ENCODE measurements at regions not wholly inside any gene's neighbourhood (a gene's known extent, or its start where the extent isn't known, plus 50 kb on each side); places are given as distances from the start of the nearest gene placed in this dataset.

DNA sequence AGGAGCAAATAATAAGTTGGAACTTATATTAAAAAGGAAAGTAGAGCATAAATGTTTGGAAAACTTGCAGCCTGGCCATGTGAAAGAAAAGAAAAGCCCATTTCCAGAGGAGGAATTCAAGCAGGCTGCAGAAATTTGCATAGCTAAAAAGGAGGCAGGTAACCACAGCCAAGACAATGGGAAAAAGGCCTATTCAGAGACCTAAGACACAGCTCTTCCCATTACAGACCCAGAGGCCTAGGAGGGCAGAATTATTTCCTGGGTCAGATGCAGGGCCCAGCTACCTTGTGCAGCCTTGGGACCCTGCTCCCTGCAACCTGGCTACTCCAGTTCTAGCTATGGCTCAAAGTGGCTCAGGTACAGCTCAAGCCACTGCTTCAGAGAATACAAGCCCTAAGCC is 234.6 kb upstream of the BCHE start:
- H3K79me2 ChIP-seq (ENCODE audit: insufficient read depth, low read length), result no peaks in the 10 kb centered on the region
- H3K4me1 ChIP-seq (ENCODE audit: control insufficient read depth in 1 of 2, insufficient read depth in 2 of 2, low read length in 2 of 2), result no peaks in the 10 kb centered on the region
- H3K9me3 ChIP-seq (replicated peaks in 1 of 2; ENCODE audit: control insufficient read depth in 1 of 2, insufficient read depth in 1 of 2, low read length in 2 of 2), result peaks cover 0 to 16% of the 10 kb centered on the region in 2 donors
- H3K27me3 ChIP-seq (ENCODE audit: control insufficient read depth in 2 of 2, insufficient read depth in 2 of 2, low read length in 2 of 2), result no peaks in the 10 kb centered on the region
- H4K20me1 ChIP-seq (ENCODE audit: insufficient read depth, low read length), result no peaks in the 10 kb centered on the region
- H3K9ac ChIP-seq (ENCODE audit: insufficient read depth, low read length, poor library complexity, severe bottlenecking), result no peak overlapping the region
- Mint-ChIP-seq H3K27ac (no peak overlapping the region), H3K4me1 (no peaks in the 10 kb centered on the region), H3K27me3 (ENCODE audit: low read depth in 3 of 3) (no peaks in the 10 kb centered on the region), H3K36me3 (no peaks in the 10 kb centered on the region), H3K9me3 (peaks cover 0 to 10% (median 5%) of the 10 kb centered on the region in 7 donors), H3K4me3 (no peak overlapping the region)
- TF ChIP-seq, protein P1, sequence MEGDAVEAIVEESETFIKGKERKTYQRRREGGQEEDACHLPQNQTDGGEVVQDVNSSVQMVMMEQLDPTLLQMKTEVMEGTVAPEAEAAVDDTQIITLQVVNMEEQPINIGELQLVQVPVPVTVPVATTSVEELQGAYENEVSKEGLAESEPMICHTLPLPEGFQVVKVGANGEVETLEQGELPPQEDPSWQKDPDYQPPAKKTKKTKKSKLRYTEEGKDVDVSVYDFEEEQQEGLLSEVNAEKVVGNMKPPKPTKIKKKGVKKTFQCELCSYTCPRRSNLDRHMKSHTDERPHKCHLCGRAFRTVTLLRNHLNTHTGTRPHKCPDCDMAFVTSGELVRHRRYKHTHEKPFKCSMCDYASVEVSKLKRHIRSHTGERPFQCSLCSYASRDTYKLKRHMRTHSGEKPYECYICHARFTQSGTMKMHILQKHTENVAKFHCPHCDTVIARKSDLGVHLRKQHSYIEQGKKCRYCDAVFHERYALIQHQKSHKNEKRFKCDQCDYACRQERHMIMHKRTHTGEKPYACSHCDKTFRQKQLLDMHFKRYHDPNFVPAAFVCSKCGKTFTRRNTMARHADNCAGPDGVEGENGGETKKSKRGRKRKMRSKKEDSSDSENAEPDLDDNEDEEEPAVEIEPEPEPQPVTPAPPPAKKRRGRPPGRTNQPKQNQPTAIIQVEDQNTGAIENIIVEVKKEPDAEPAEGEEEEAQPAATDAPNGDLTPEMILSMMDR (IDR thresholded peaks at IDR 0.05), result no peak
- H3K27ac ChIP-seq (ENCODE audit: low read depth in 1 of 2, low read length in 2 of 2), result no peak overlapping the region
- no peak overlapping the region for H3K4me3 ChIP-seq (replicated peaks in 1 of 3; ENCODE audit: low read depth in 2 of 3, low read length in 3 of 3)
- H3K4me2 ChIP-seq (replicated peaks; ENCODE audit: extremely low read depth, low read length, poor library complexity, severe bottlenecking), result no peak overlapping the region
- H3K36me3 ChIP-seq (replicated peaks in 1 of 2; ENCODE audit: control insufficient read depth in 1 of 2, insufficient read depth in 2 of 2, low read length in 2 of 2), result no peaks in the 10 kb centered on the region
- no peak for DNase-seq
- H2AFZ ChIP-seq (ENCODE audit: insufficient read depth, low read depth, low read length, poor library complexity, severe bottlenecking), result no peak overlapping the region
- intact Hi-C loops (cut with micrococcal nuclease), result no loop called here

DNA sequence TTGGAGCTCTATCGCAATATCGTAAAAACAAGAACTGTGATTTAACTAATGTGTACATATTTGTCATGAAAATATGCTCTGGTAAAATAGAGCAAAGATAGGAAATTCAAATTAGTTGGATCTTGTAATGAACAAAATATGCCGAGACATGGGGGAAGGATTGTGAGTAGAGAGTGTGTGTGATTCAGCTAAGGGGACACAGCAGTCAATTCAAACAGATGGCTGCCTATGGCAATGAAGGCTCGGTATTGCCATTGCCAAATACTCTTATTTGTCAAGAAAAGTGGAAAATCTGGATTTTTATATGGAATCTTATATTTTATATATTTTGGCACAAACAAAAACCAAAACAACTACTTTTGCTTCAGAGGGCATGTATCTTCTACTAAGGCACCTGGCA is 227.3 kb upstream of the BCHE start:
- Histone ChIP-seq H4K20me1 (ENCODE audit: insufficient read depth, low read length) (no peaks in the 10 kb centered on the region), H3K4me1 (ENCODE audit: control insufficient read depth in 1 of 2, insufficient read depth in 2 of 2, low read length in 2 of 2) (no peaks in the 10 kb centered on the region), H3K9ac (ENCODE audit: insufficient read depth, low read length, poor library complexity, severe bottlenecking) (no peak overlapping the region), H3K4me3 (replicated peaks in 1 of 3; ENCODE audit: low read depth in 2 of 3, low read length in 3 of 3) (no peak overlapping the region), H2AFZ (ENCODE audit: insufficient read depth, low read depth, low read length, poor library complexity, severe bottlenecking) (no peak overlapping the region), H3K36me3 (replicated peaks in 1 of 2; ENCODE audit: control insufficient read depth in 1 of 2, insufficient read depth in 2 of 2, low read length in 2 of 2) (no peaks in the 10 kb centered on the region), H3K9me3 (replicated peaks in 1 of 2; ENCODE audit: control insufficient read depth in 1 of 2, insufficient read depth in 1 of 2, low read length in 2 of 2) (peaks cover 0 to 6% of the 10 kb centered on the region in 2 donors), H3K4me2 (replicated peaks; ENCODE audit: extremely low read depth, low read length, poor library complexity, severe bottlenecking) (no peak overlapping the region), H3K27me3 (ENCODE audit: control insufficient read depth in 2 of 2, insufficient read depth in 2 of 2, low read length in 2 of 2) (no peaks in the 10 kb centered on the region), H3K79me2 (ENCODE audit: insufficient read depth, low read length) (no peaks in the 10 kb centered on the region), H3K27ac (ENCODE audit: low read depth in 1 of 2, low read length in 2 of 2) (no peak overlapping the region)
- no peak overlapping the region for H3K4me3 Mint-ChIP-seq
- intact Hi-C loops (cut with micrococcal nuclease), result no loop called here
- whole genome bisulfite sequencing (ENCODE audit: insufficient coverage), result 100% methylated on average over 1 of the region's 4 CpGs
- peaks cover 0 to 3% (median 0%) of the 10 kb centered on the region in 7 donors for H3K9me3 Mint-ChIP-seq
- no peak overlapping the region for H3K27ac Mint-ChIP-seq
- H3K27me3 Mint-ChIP-seq (ENCODE audit: low read depth in 3 of 3), result no peaks in the 10 kb centered on the region
- no peaks in the 10 kb centered on the region for H3K4me1 Mint-ChIP-seq
- no peak for DNase-seq
- no peaks in the 10 kb centered on the region for H3K36me3 Mint-ChIP-seq
- TF ChIP-seq, protein P1 (IDR thresholded peaks at IDR 0.05), result no peak

All from CD14-positive monocyte (primary cell).